Transverse colon (tissue), 4 donors: ENCODE measurements at regions not wholly inside any gene's neighbourhood (a gene's known extent, or its start where the extent isn't known, plus 50 kb on each side); places are given as distances from the start of the nearest gene placed in this dataset.

Experiments
- DNase-seq: peaks from one replicate; pipeline ENCODE4 v3.0.0-alpha.2; 2019
- H3K27ac ChIP-seq, 4 donors: fragments of 200-600 bp; sonication (generic); 2 replicates each; pipeline ENCODE4 v1.5.1; 2016 to 2018; ENCODE audit warnings: inconsistent platforms in 4 of 4
- H3K27me3 ChIP-seq: fragments of 200-600 bp; sonication (generic); 2 replicates; pipeline ENCODE4 v1.5.1; 2017; ENCODE audit warnings: inconsistent platforms
- H3K36me3 ChIP-seq, 4 donors: fragments of 200-600 bp; sonication (generic); 2 replicates each; pipeline ENCODE4 v1.5.1; 2017 to 2019; ENCODE audit warnings: inconsistent platforms in 4 of 4
- H3K4me1 ChIP-seq, 4 donors: fragments of 200-600 bp; sonication (generic); 2 replicates each; pipeline ENCODE4 v1.5.1; 2017 to 2020; ENCODE audit warnings: inconsistent platforms in 4 of 4
- H3K4me3 ChIP-seq, 4 donors: fragments of 200-600 bp; sonication (generic); 1 replicate in 1 of 4; 2 replicates in 3 of 4; pipeline versions ENCODE4 v1.5.1 to v1.6.1; 2017 to 2019; ENCODE audit warnings: inconsistent platforms in 4 of 4
- H3K9me3 ChIP-seq, 2 donors: fragments of 200-600 bp; sonication (generic); 2 replicates each; pipeline ENCODE4 v1.5.1; 2017 to 2019; ENCODE audit warnings: inconsistent platforms in 2 of 2
- CTCF ChIP-seq, 5 experiments: fragments of 200-600 bp in 3 of 5; fragments of 450-650 bp in 2 of 5; sonication (generic) in 3 of 5; IDR thresholded peaks; 1 replicate in 2 of 5; 2 replicates in 3 of 5; pipeline ENCODE4 v1.5.1; 2016 to 2017; ENCODE audit warnings: antibody characterized with exemption in 5 of 5, inconsistent platforms in 3 of 5, mild to moderate bottlenecking in 2 of 5, moderate library complexity in 1 of 5
- EP300 ChIP-seq: sonication (generic); formaldehyde crosslinking; IDR thresholded peaks from one replicate; pipeline ENCODE4 v1.6.1; 2017; ENCODE audit warnings: antibody characterized with exemption, low read depth
- POLR2A ChIP-seq: fragments of 450-650 bp; IDR thresholded peaks from one replicate; pipeline ENCODE4 v1.6.1; 2016; ENCODE audit warnings: antibody characterized with exemption, mild to moderate bottlenecking, moderate library complexity
- POLR2AphosphoS5 ChIP-seq, 3 donors: sonication (generic); formaldehyde crosslinking; IDR thresholded peaks; one replicate each; pipeline ENCODE4 v1.6.1; 2016; ENCODE audit warnings: antibody characterized with exemption in 3 of 3
- WGBS, 2 donors: methylation state at CpG; one replicate each; pipeline ENCODE4 v1.1.5; 2018; ENCODE audit warnings: low coverage in 1 of 2; 5-methylcytosine and 5-hydroxymethylcytosine counted together
- in situ Hi-C, 4 donors: fragments of 200-750 bp; cut with MboI; loops; one replicate each; pipeline versions ENCODE4 v1.15.0 to v1.15.1; 2017; ENCODE audit warnings: low sequenced_read_pairs in 3 of 4, low pct_ligation_motif_present in 1 of 4, low pct_unique_long_range_greater_than_20kb in 1 of 4
- intact Hi-C: fragments of 100-400 bp; cut with DNase I; formaldehyde crosslinking; loops from one replicate; pipeline ENCODE4 v1.15.1; 2023; ENCODE audit warnings: low total_unique reads

- Histone ChIP-seq H3K4me1 (no peaks in the 10 kb centered on the region), H3K9me3 (no peaks in the 10 kb centered on the region), H3K27ac (no peak overlapping the region), H3K36me3 (no peaks in the 10 kb centered on the region), H3K27me3 (peaks cover 12% of the 10 kb centered on the region), H3K4me3 (no peak overlapping the region)
- no peak for TF ChIP-seq EP300
- TF ChIP-seq POLR2AphosphoS5 (IDR thresholded peaks at IDR 0.05): no peak
- TF ChIP-seq CTCF (IDR thresholded peaks at IDR 0.05): no peak
- no peak for TF ChIP-seq POLR2A
- 59 to 68% methylated on average over 8 to 15 of the region's 15 CpGs for WGBS, 2 donors
- DNase-seq: no peak
- in situ Hi-C loops (loop anchor here in 2 of 4 donors (25.0 kb wide), 2 partner anchors 218 to 368 kb away; no protein-coding TSS in a partner anchor), intact Hi-C loops (no loop called here)
Observed at GRCh38 chr20:40744072-40744817, 55.2 kb upstream of the MAFB start.

GRCh38 chr20:40744818-40745175 lies 55.8 kb upstream of the MAFB start:
- no peaks in the 10 kb centered on the region for H3K36me3 ChIP-seq
- WGBS, 2 donors: 44 to 60% methylated on average over 1 to 3 of the region's 3 CpGs
- H3K27me3 ChIP-seq: peaks cover 12% of the 10 kb centered on the region
- DNase-seq: no peak
- no peaks in the 10 kb centered on the region for H3K4me1 ChIP-seq
- intact Hi-C loops: no loop called here
- in situ Hi-C loops: loop anchor here in 2 of 4 donors (25.0 kb wide), 2 partner anchors 218 to 368 kb away; no protein-coding TSS in a partner anchor
- no peak overlapping the region for H3K27ac ChIP-seq
- TF ChIP-seq POLR2A (no peak), CTCF (IDR thresholded peaks at IDR 0.05) (no peak), EP300 (no peak), POLR2AphosphoS5 (IDR thresholded peaks at IDR 0.05) (no peak)
- H3K9me3 ChIP-seq: no peaks in the 10 kb centered on the region
- H3K4me3 ChIP-seq: no peak overlapping the region

- peaks cover 12% of the 10 kb centered on the region for H3K27me3 ChIP-seq
- H3K36me3 ChIP-seq: no peaks in the 10 kb centered on the region
- TF ChIP-seq POLR2A (no peak), CTCF (IDR thresholded peaks at IDR 0.05) (no peak), POLR2AphosphoS5 (IDR thresholded peaks at IDR 0.05) (no peak), EP300 (no peak)
- WGBS, 2 donors: 72 to 75% methylated on average over 4 to 5 of the region's 5 CpGs
- intact Hi-C loops (no loop called here), in situ Hi-C loops (loop anchor here in 2 of 4 donors (25.0 kb wide), 2 partner anchors 216 to 366 kb away; no protein-coding TSS in a partner anchor)
- no peaks in the 10 kb centered on the region for H3K9me3 ChIP-seq
- H3K27ac ChIP-seq: no peak overlapping the region
- DNase-seq: no peak
- no peaks in the 10 kb centered on the region for H3K4me1 ChIP-seq
- no peak overlapping the region for H3K4me3 ChIP-seq
Observed at GRCh38 chr20:40746251-40746650, 57.2 kb upstream of the MAFB start.

GRCh38 chr20:40748182-40748581 lies 59.1 kb upstream of the MAFB start:
- Histone ChIP-seq H3K4me3 (no peak overlapping the region), H3K9me3 (no peaks in the 10 kb centered on the region), H3K27ac (no peak overlapping the region), H3K4me1 (no peaks in the 10 kb centered on the region), H3K36me3 (no peaks in the 10 kb centered on the region), H3K27me3 (peaks cover 12% of the 10 kb centered on the region)
- WGBS, 2 donors: 86 to 100% methylated on average over 2 to 3 of the region's 3 CpGs
- TF ChIP-seq EP300: no peak
- no peak for TF ChIP-seq POLR2A
- no peak for TF ChIP-seq CTCF (IDR thresholded peaks at IDR 0.05)
- no peak for TF ChIP-seq POLR2AphosphoS5 (IDR thresholded peaks at IDR 0.05)
- in situ Hi-C loops: loop anchor here in 2 of 4 donors (25.0 kb wide), 2 partner anchors 214 to 364 kb away; no protein-coding TSS in a partner anchor
- intact Hi-C loops: no loop called here
- no peak for DNase-seq
